Tibial nerve (tissue), 4 donors: ENCODE measurements at regions not wholly inside any gene's neighbourhood (a gene's known extent, or its start where the extent isn't known, plus 50 kb on each side); places are given as distances from the start of the nearest gene placed in this dataset.

Experiments used
- DNase-seq, 2 donors: peaks; one replicate each; pipeline ENCODE4 v3.0.0-alpha.2; 2019; ENCODE audit warnings: low spot score in 2 of 2
- H3K27ac ChIP-seq, 4 donors: fragments of 200-600 bp; sonication (generic) in 3 of 4; one replicate each; pipeline ENCODE4 v1.5.1; 2017 to 2019; ENCODE audit warnings: mild to moderate bottlenecking in 1 of 4
- H3K27me3 ChIP-seq, 2 donors: fragments of 200-600 bp; sonication (generic) in 1 of 2; one replicate each; pipeline versions ENCODE4 v1.5.1 to v1.6.0; 2017 to 2019
- H3K36me3 ChIP-seq, 3 donors: fragments of 200-600 bp; sonication (generic); one replicate each; pipeline ENCODE4 v1.5.1; 2018 to 2019
- H3K4me1 ChIP-seq, 4 donors: fragments of 200-600 bp; sonication (generic) in 3 of 4; one replicate each; pipeline ENCODE4 v1.5.1; 2017 to 2019
- H3K4me3 ChIP-seq, 4 donors: fragments of 200-600 bp; sonication (generic) in 3 of 4; one replicate each; pipeline ENCODE4 v1.5.1; 2017 to 2019; ENCODE audit warnings: mild to moderate bottlenecking in 1 of 4, moderate library complexity in 1 of 4
- H3K9me3 ChIP-seq, 4 donors: fragments of 200-600 bp; sonication (generic) in 3 of 4; one replicate each; pipeline ENCODE4 v1.5.1; 2017 to 2019
- CTCF ChIP-seq, 5 experiments: fragments of 200-600 bp in 3 of 5; fragments of 450-650 bp in 2 of 5; sonication (generic) in 3 of 5; IDR thresholded peaks; one replicate each; pipeline ENCODE4 v1.5.1; 2016 to 2019; ENCODE audit warnings: antibody characterized with exemption in 5 of 5, mild to moderate bottlenecking in 3 of 5, moderate library complexity in 2 of 5
- EP300 ChIP-seq, 2 donors: sonication (generic); formaldehyde crosslinking; IDR thresholded peaks; one replicate each; pipeline ENCODE4 v1.6.1; 2017; ENCODE audit warnings: antibody characterized with exemption in 2 of 2, mild to moderate bottlenecking in 1 of 2
- POLR2A ChIP-seq, 2 donors: fragments of 450-650 bp; IDR thresholded peaks; one replicate each; pipeline ENCODE4 v1.6.1; 2017; ENCODE audit warnings: antibody characterized with exemption in 2 of 2, mild to moderate bottlenecking in 2 of 2, moderate library complexity in 2 of 2
- WGBS, 2 donors: methylation state at CpG; one replicate each; pipeline ENCODE4 v1.1.5; 2018; 5-methylcytosine and 5-hydroxymethylcytosine counted together

GRCh38 chr9:7407246-7407645 is 392.3 kb downstream of the DMAC1 start:
- H3K27me3 ChIP-seq: no peaks in the 10 kb centered on the region
- no peaks in the 10 kb centered on the region for H3K36me3 ChIP-seq
- WGBS, 2 donors: 92 to 99% methylated on average over 3 of the region's 3 CpGs
- DNase-seq: no peak
- TF ChIP-seq EP300 (IDR thresholded peaks at IDR 0.05) (no peak), CTCF (IDR thresholded peaks at IDR 0.05) (no peak), POLR2A (IDR thresholded peaks at IDR 0.05) (no peak)
- peaks cover 0 to 4% (median 0%) of the 10 kb centered on the region in 4 donors for H3K4me1 ChIP-seq
- no peak overlapping the region for H3K27ac ChIP-seq
- no peaks in the 10 kb centered on the region for H3K9me3 ChIP-seq
- H3K4me3 ChIP-seq: no peak overlapping the region

GRCh38 chr9:7405924-7406604 is 393.5 kb downstream of the DMAC1 start:
- H3K27me3 ChIP-seq: no peaks in the 10 kb centered on the region
- no peak overlapping the region for H3K4me3 ChIP-seq
- H3K4me1 ChIP-seq: peaks cover 0 to 4% (median 0%) of the 10 kb centered on the region in 4 donors
- H3K36me3 ChIP-seq: no peaks in the 10 kb centered on the region
- 89 to 93% methylated on average over 4 of the region's 4 CpGs for WGBS, 2 donors
- H3K27ac ChIP-seq: no peak overlapping the region
- TF ChIP-seq CTCF (IDR thresholded peaks at IDR 0.05): no peak
- no peak for TF ChIP-seq POLR2A (IDR thresholded peaks at IDR 0.05)
- no peak for TF ChIP-seq EP300 (IDR thresholded peaks at IDR 0.05)
- H3K9me3 ChIP-seq: no peaks in the 10 kb centered on the region
- no peak for DNase-seq

- no peaks in the 10 kb centered on the region for H3K27me3 ChIP-seq
- no peak overlapping the region for H3K27ac ChIP-seq
- no peak for DNase-seq
- H3K4me1 ChIP-seq: peaks cover 0 to 4% (median 0%) of the 10 kb centered on the region in 4 donors
- H3K36me3 ChIP-seq: no peaks in the 10 kb centered on the region
- H3K9me3 ChIP-seq: no peaks in the 10 kb centered on the region
- H3K4me3 ChIP-seq: no peak overlapping the region
- TF ChIP-seq EP300 (IDR thresholded peaks at IDR 0.05): no peak
- TF ChIP-seq POLR2A (IDR thresholded peaks at IDR 0.05): no peak
- TF ChIP-seq CTCF (IDR thresholded peaks at IDR 0.05): no peak
- 70 to 76% methylated on average over 7 of the region's 7 CpGs for WGBS, 2 donors
These were observed 395.6 kb downstream of the DMAC1 start for GRCh38 chr9:7403839-7404487.

- no peak for DNase-seq
- Histone ChIP-seq H3K27me3 (no peaks in the 10 kb centered on the region), H3K9me3 (no peaks in the 10 kb centered on the region), H3K27ac (no peak overlapping the region), H3K4me1 (peaks cover 0 to 4% (median 0%) of the 10 kb centered on the region in 4 donors), H3K4me3 (no peak overlapping the region), H3K36me3 (no peaks in the 10 kb centered on the region)
- no peak for TF ChIP-seq POLR2A (IDR thresholded peaks at IDR 0.05)
- no peak for TF ChIP-seq CTCF (IDR thresholded peaks at IDR 0.05)
- TF ChIP-seq EP300 (IDR thresholded peaks at IDR 0.05): no peak
These were observed 396.6 kb downstream of the DMAC1 start for GRCh38 chr9:7403028-7403389.

GRCh38 chr9:7402334-7403027 is 397.1 kb downstream of the DMAC1 start:
- H3K36me3 ChIP-seq: no peaks in the 10 kb centered on the region
- H3K27ac ChIP-seq: no peak overlapping the region
- no peak overlapping the region for H3K4me3 ChIP-seq
- DNase-seq: no peak
- no peaks in the 10 kb centered on the region for H3K27me3 ChIP-seq
- peaks cover 0 to 4% (median 0%) of the 10 kb centered on the region in 4 donors for H3K4me1 ChIP-seq
- no peaks in the 10 kb centered on the region for H3K9me3 ChIP-seq
- TF ChIP-seq POLR2A (IDR thresholded peaks at IDR 0.05) (no peak), CTCF (IDR thresholded peaks at IDR 0.05) (no peak), EP300 (IDR thresholded peaks at IDR 0.05) (no peak)
- 43 to 63% methylated on average over 2 of the region's 2 CpGs for WGBS, 2 donors
